Upper lobe of left lung (tissue), 6 donors: ENCODE measurements at regions not wholly inside any gene's neighbourhood (a gene's known extent, or its start where the extent isn't known, plus 50 kb on each side); places are given as distances from the start of the nearest gene placed in this dataset.

Source experiments
- ATAC-seq, 2 donors: fragments of 200-7000 bp; cut with Tn5 transposase; one replicate each; pipeline ENCODE4 v1.9.1; 2022; ENCODE audit warnings: mild to moderate bottlenecking in 2 of 2, moderate library complexity in 2 of 2; ENCODE audit not compliant: low FRiP score in 2 of 2
- DNase-seq, 2 donors: peaks; one replicate each; pipeline ENCODE4 v3.0.0-alpha.2; 2019 to 2020
- H3K27ac ChIP-seq, 4 donors: fragments of 200-600 bp; sonication (generic); one replicate each; pipeline ENCODE4 v1.5.1; 2016 to 2019
- H3K27me3 ChIP-seq, 4 donors: fragments of 200-600 bp; sonication (generic); one replicate each; pipeline ENCODE4 v1.5.1; 2017 to 2019
- H3K36me3 ChIP-seq, 4 donors: fragments of 200-600 bp; sonication (generic); one replicate each; pipeline ENCODE4 v1.5.1; 2016 to 2019
- H3K4me1 ChIP-seq, 4 donors: fragments of 200-600 bp; sonication (generic); one replicate each; pipeline ENCODE4 v1.5.1; 2018 to 2019
- H3K4me3 ChIP-seq, 4 donors: fragments of 200-600 bp; sonication (generic); one replicate each; pipeline ENCODE4 v1.5.1; 2017 to 2019; ENCODE audit warnings: mild to moderate bottlenecking in 2 of 4, moderate library complexity in 1 of 4
- H3K9me3 ChIP-seq, 4 donors: fragments of 200-600 bp; sonication (generic); one replicate each; pipeline ENCODE4 v1.5.1; 2018 to 2019
- CTCF ChIP-seq, 6 experiments: fragments of 450-650 bp in 4 of 6; fragments of 200-600 bp in 2 of 6; sonication (generic) in 2 of 6; IDR thresholded peaks; one replicate each; pipeline ENCODE4 v1.5.1; 2016 to 2019; ENCODE audit warnings: antibody characterized with exemption in 6 of 6
- EP300 ChIP-seq, 4 donors: sonication (generic); formaldehyde crosslinking; IDR thresholded peaks; one replicate each; pipeline ENCODE4 v1.5.1; 2017; ENCODE audit warnings: antibody characterized with exemption in 4 of 4, control low read depth in 2 of 4
- POLR2A ChIP-seq, 4 donors: fragments of 450-650 bp; IDR thresholded peaks; one replicate each; pipeline ENCODE4 v1.5.1; 2016 to 2017; ENCODE audit warnings: antibody characterized with exemption in 4 of 4, mild to moderate bottlenecking in 2 of 4
- POLR2AphosphoS5 ChIP-seq, 2 donors: sonication (generic); formaldehyde crosslinking; IDR thresholded peaks; one replicate each; pipeline ENCODE4 v1.5.1; 2017; ENCODE audit warnings: antibody characterized with exemption in 2 of 2
- WGBS, 2 donors: methylation state at CpG; one replicate each; pipeline ENCODE4 v1.1.5; 2017 to 2018; 5-methylcytosine and 5-hydroxymethylcytosine counted together
- donor health status: DM: no; HTN: no; CAD: no; lungs with moderate emphysema.
- donor health status: DM: no; HTN: yes; CAD: no; lungs with severe emphysema.

- Histone ChIP-seq H3K27me3 (no peaks in the 10 kb centered on the region), H3K4me1 (no peaks in the 10 kb centered on the region), H3K36me3 (no peaks in the 10 kb centered on the region), H3K27ac (no peak overlapping the region), H3K9me3 (peaks cover 0 to 5% (median 0%) of the 10 kb centered on the region in 4 donors), H3K4me3 (no peak overlapping the region)
- TF ChIP-seq POLR2AphosphoS5 (IDR thresholded peaks at IDR 0.05) (no peak), EP300 (IDR thresholded peaks at IDR 0.05) (no peak), CTCF (IDR thresholded peaks at IDR 0.05) (no peak)
- ATAC-seq (no peak), DNase-seq (no peak)
- WGBS, 2 donors: 64 to 68% methylated on average over 6 of the region's 6 CpGs
Measured at GRCh38 chr16:55189224-55189623, 134.8 kb upstream of the IRX6 start.

- DNase-seq (peak in 1 of 2 donors; percentile 41), ATAC-seq (no peak)
- whole genome bisulfite sequencing, 2 donors: 59 to 60% methylated on average over 18 to 23 of the region's 23 CpGs
- Histone ChIP-seq H3K27ac (no peak overlapping the region), H3K4me1 (no peaks in the 10 kb centered on the region), H3K4me3 (no peak overlapping the region), H3K27me3 (no peaks in the 10 kb centered on the region), H3K9me3 (peaks cover 0 to 5% (median 0%) of the 10 kb centered on the region in 4 donors), H3K36me3 (no peaks in the 10 kb centered on the region)
- TF ChIP-seq CTCF (IDR thresholded peaks at IDR 0.05) (no peak), EP300 (IDR thresholded peaks at IDR 0.05) (no peak)
Measured at GRCh38 chr16:55189682-55190636, 134.0 kb upstream of the IRX6 start.

GRCh38 chr16:55192734-55193133, 131.3 kb upstream of the IRX6 start:
- Histone ChIP-seq H3K27me3 (no peaks in the 10 kb centered on the region), H3K9me3 (peaks cover 0 to 5% (median 0%) of the 10 kb centered on the region in 4 donors), H3K36me3 (no peaks in the 10 kb centered on the region), H3K27ac (no peak overlapping the region), H3K4me3 (no peak overlapping the region), H3K4me1 (no peaks in the 10 kb centered on the region)
- no peak for ATAC-seq
- DNase-seq: no peak
- TF ChIP-seq POLR2A (IDR thresholded peaks at IDR 0.05): no peak
- TF ChIP-seq CTCF (IDR thresholded peaks at IDR 0.05): no peak
- no peak for TF ChIP-seq EP300 (IDR thresholded peaks at IDR 0.05)
- no peak for TF ChIP-seq POLR2AphosphoS5 (IDR thresholded peaks at IDR 0.05)

GRCh38 chr16:55203570-55203969, 120.4 kb upstream of the IRX6 start:
- no peaks in the 10 kb centered on the region for H3K36me3 ChIP-seq
- TF ChIP-seq POLR2AphosphoS5 (IDR thresholded peaks at IDR 0.05) (no peak), EP300 (IDR thresholded peaks at IDR 0.05) (no peak), CTCF (IDR thresholded peaks at IDR 0.05) (no peak), POLR2A (IDR thresholded peaks at IDR 0.05) (no peak)
- H3K27ac ChIP-seq: no peak overlapping the region
- no peak overlapping the region for H3K4me3 ChIP-seq
- H3K9me3 ChIP-seq: no peaks in the 10 kb centered on the region
- no peak for DNase-seq
- WGBS, 2 donors: 72 to 78% methylated on average over 9 of the region's 9 CpGs
- no peaks in the 10 kb centered on the region for H3K27me3 ChIP-seq
- no peaks in the 10 kb centered on the region for H3K4me1 ChIP-seq
- no peak for ATAC-seq

- ATAC-seq (no peak), DNase-seq (no peak)
- TF ChIP-seq EP300 (IDR thresholded peaks at IDR 0.05) (no peak), CTCF (IDR thresholded peaks at IDR 0.05) (no peak), POLR2A (IDR thresholded peaks at IDR 0.05) (no peak), POLR2AphosphoS5 (IDR thresholded peaks at IDR 0.05) (no peak)
- Histone ChIP-seq H3K9me3 (no peaks in the 10 kb centered on the region), H3K27ac (no peak overlapping the region), H3K4me1 (no peaks in the 10 kb centered on the region), H3K4me3 (no peak overlapping the region), H3K27me3 (no peaks in the 10 kb centered on the region), H3K36me3 (no peaks in the 10 kb centered on the region)
- WGBS, 2 donors: 43 to 48% methylated on average over 1 of the region's 1 CpG
Measured at GRCh38 chr16:55204069-55204468, 119.9 kb upstream of the IRX6 start.
